ENCODE measurements at regions not wholly inside any gene's neighbourhood (a gene's known extent, or its start where the extent isn't known, plus 50 kb on each side); places are given as distances from the start of the nearest gene placed in this dataset.
A peak's percentile ranks its signal among the peaks of the same experiment; 100 is the strongest.

DNA sequence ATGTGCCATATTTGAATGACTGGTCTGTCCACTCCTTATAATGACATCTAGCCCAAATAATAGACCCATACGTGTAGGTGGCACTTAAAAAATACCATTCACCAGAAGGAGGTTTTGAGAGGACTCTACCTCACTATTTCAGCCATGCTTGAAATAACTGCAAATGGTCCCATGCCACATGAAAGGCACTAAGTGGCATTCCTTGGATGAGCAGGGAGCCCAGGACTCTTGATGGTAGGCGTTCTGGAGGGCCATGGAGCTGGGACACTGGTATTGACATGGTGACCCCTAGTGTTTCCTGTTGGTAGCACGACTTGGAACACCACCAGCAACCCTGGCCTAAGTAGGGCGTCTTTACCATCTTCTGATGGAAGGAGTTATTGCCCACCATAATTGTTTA is 148.7 kb upstream of the ZFHX3 start:
- intact Hi-C loops (cut with DNase I) = no loop called here
- no peaks in the 10 kb centered on the region for H3K36me3 ChIP-seq
- TF ChIP-seq POLR2A (IDR thresholded peaks at IDR 0.05) = no peak
- peak; percentile 66 to 81 (median 72) for TF ChIP-seq CTCF (IDR thresholded peaks at IDR 0.05)
- DNase-seq (peak; percentile 56 to 78 (median 73)), ATAC-seq (peak; percentile 99 to 100 (median 100))
- H3K4me1 ChIP-seq = no peaks in the 10 kb centered on the region
- no peak overlapping the region for H3K27ac ChIP-seq
- no peaks in the 10 kb centered on the region for H3K27me3 ChIP-seq
- no peaks in the 10 kb centered on the region for H3K9me3 ChIP-seq
- no peak overlapping the region for H3K4me3 ChIP-seq
- whole genome bisulfite sequencing (ENCODE audit: insufficient coverage, low coverage, low lambda C conversion rate, missing lambda C conversion rate) = 32% methylated on average over 3 of the region's 4 CpGs

DNA sequence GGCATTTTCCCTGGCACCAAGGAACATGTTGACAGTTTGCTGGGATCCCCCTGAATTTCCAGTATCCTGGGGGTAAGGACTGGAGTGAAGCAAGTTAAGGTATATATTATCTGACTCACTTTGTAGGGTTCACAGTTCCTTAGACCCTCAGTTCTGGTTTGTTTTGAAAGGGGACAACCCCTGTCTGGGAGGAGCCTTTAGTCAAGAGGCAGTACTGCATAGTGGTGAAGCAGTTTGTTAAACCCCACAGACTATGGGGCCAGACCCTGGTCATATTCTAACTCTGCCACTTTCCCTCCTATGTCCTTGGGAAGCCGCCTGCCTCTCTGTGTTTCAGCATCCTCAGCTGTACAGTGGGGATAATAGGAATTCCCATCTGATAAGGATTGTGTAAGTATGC is 145.5 kb upstream of the ZFHX3 start:
- ATAC-seq (no peak), DNase-seq (no peak)
- Histone ChIP-seq H3K27me3 (no peaks in the 10 kb centered on the region), H3K9me3 (no peaks in the 10 kb centered on the region), H3K27ac (no peak overlapping the region), H3K4me3 (no peak overlapping the region), H3K4me1 (no peaks in the 10 kb centered on the region), H3K36me3 (no peaks in the 10 kb centered on the region)
- intact Hi-C loops (cut with DNase I) = no loop called here
- 83% methylated on average over 1 of the region's 1 CpG for WGBS (ENCODE audit: insufficient coverage, low coverage, low lambda C conversion rate, missing lambda C conversion rate)
- TF ChIP-seq CTCF (IDR thresholded peaks at IDR 0.05) = no peak
- no peak for TF ChIP-seq POLR2A (IDR thresholded peaks at IDR 0.05)

DNA sequence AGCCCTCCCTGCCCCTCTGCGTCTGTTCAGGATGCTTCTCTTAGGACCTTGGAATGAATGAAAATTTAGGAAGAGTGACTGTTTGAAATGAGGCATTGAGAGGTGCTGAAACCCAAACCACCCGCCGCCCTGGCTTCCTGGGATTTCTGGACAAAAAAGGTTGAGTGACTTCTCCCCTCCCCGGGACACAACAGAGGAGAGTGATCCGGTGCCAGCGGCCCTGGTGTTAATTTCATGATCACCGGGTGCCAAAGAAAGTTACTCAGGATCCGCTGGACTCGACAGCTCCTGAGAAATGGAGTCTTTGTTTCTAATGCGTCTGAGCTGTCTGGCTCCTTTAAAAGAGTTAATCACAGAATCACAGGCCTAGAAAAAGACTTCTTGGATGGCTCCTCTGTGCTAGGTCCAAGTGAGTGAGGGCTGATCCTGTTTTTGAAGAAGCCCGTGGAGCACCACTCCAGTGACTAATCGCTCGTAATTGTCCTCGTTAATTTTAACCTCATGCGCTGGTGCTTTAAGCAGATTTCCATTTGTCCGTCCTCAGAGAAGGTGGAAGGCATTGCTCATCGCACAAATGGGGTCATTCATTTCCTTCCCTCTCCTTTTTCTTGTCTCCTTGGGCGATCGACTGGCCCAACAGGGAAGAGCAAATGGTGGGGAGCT is 144.4 kb upstream of the ZFHX3 start:
- no peak overlapping the region for H3K27ac ChIP-seq
- no peaks in the 10 kb centered on the region for H3K27me3 ChIP-seq
- DNase-seq (no peak), ATAC-seq (no peak)
- no peaks in the 10 kb centered on the region for H3K4me1 ChIP-seq
- no peak for TF ChIP-seq POLR2A (IDR thresholded peaks at IDR 0.05)
- TF ChIP-seq CTCF (IDR thresholded peaks at IDR 0.05) = no peak
- H3K9me3 ChIP-seq = no peaks in the 10 kb centered on the region
- intact Hi-C loops (cut with DNase I) = no loop called here
- 82% methylated on average over 14 of the region's 19 CpGs for WGBS (ENCODE audit: insufficient coverage, low coverage, low lambda C conversion rate, missing lambda C conversion rate)
- H3K36me3 ChIP-seq = no peaks in the 10 kb centered on the region
- no peak overlapping the region for H3K4me3 ChIP-seq

DNA sequence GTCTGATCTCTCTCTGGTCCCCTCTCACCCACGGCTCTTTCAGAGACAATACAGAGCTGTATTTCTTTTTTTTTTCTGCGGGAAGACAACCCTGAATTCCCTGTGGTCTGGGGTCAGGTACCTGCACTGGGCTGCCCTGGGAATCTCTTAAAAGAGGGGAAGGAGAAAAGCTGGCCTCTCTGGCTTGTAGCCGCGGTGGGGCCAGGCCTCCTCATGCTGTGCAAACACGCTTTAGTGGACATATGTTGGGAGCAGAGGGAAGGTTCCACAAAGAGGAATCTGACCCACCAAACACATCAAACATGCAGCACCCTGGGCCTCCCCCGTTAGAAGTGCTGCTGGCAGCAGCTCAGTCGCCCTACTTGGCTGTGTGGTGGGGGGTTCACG is 143.7 kb upstream of the ZFHX3 start:
- no peaks in the 10 kb centered on the region for H3K36me3 ChIP-seq
- H3K4me3 ChIP-seq = no peak overlapping the region
- no peak for TF ChIP-seq POLR2A (IDR thresholded peaks at IDR 0.05)
- TF ChIP-seq CTCF (IDR thresholded peaks at IDR 0.05) = no peak
- intact Hi-C loops (cut with DNase I) = no loop called here
- H3K9me3 ChIP-seq = no peaks in the 10 kb centered on the region
- no peak for ATAC-seq
- no peaks in the 10 kb centered on the region for H3K27me3 ChIP-seq
- DNase-seq = no peak
- WGBS (ENCODE audit: insufficient coverage, low coverage, low lambda C conversion rate, missing lambda C conversion rate) = 70% methylated on average over 5 of the region's 8 CpGs
- no peaks in the 10 kb centered on the region for H3K4me1 ChIP-seq
- no peak overlapping the region for H3K27ac ChIP-seq

Data from right lobe of liver (tissue), 6 donors.